ENCODE measurements at regions not wholly inside any gene's neighbourhood (a gene's known extent, or its start where the extent isn't known, plus 50 kb on each side); places are given as distances from the start of the nearest gene placed in this dataset.

DNA sequence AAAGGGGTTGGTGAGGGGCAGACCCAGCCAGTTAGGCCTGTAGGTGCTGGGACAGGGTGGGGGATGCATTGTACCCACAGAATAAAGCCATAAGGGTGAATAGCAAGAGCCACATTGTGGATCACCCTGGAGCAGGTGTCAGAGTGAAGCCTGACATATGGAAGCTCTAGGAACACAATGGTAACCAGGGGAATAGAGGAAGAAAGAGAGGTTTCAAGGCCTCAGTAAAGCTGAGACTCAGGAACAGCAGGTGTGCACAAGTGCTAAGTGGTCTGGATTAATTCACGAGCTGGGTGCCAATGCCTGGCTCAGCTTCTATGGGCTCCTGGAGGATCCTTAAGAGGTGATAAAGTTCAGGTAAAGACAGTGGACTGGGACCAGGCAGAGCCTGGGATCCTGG lies 323.7 kb upstream of the CTNNB1 start:
- TF ChIP-seq, protein P1, sequence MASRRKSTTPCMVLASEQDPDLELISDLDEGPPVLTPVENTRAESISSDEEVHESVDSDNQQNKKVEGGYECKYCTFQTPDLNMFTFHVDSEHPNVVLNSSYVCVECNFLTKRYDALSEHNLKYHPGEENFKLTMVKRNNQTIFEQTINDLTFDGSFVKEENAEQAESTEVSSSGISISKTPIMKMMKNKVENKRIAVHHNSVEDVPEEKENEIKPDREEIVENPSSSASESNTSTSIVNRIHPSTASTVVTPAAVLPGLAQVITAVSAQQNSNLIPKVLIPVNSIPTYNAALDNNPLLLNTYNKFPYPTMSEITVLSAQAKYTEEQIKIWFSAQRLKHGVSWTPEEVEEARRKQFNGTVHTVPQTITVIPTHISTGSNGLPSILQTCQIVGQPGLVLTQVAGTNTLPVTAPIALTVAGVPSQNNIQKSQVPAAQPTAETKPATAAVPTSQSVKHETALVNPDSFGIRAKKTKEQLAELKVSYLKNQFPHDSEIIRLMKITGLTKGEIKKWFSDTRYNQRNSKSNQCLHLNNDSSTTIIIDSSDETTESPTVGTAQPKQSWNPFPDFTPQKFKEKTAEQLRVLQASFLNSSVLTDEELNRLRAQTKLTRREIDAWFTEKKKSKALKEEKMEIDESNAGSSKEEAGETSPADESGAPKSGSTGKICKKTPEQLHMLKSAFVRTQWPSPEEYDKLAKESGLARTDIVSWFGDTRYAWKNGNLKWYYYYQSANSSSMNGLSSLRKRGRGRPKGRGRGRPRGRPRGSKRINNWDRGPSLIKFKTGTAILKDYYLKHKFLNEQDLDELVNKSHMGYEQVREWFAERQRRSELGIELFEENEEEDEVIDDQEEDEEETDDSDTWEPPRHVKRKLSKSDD (conservative IDR thresholded peaks at IDR 0.05; ENCODE audit: low read length) = no peak
- TF ChIP-seq, protein P2, sequence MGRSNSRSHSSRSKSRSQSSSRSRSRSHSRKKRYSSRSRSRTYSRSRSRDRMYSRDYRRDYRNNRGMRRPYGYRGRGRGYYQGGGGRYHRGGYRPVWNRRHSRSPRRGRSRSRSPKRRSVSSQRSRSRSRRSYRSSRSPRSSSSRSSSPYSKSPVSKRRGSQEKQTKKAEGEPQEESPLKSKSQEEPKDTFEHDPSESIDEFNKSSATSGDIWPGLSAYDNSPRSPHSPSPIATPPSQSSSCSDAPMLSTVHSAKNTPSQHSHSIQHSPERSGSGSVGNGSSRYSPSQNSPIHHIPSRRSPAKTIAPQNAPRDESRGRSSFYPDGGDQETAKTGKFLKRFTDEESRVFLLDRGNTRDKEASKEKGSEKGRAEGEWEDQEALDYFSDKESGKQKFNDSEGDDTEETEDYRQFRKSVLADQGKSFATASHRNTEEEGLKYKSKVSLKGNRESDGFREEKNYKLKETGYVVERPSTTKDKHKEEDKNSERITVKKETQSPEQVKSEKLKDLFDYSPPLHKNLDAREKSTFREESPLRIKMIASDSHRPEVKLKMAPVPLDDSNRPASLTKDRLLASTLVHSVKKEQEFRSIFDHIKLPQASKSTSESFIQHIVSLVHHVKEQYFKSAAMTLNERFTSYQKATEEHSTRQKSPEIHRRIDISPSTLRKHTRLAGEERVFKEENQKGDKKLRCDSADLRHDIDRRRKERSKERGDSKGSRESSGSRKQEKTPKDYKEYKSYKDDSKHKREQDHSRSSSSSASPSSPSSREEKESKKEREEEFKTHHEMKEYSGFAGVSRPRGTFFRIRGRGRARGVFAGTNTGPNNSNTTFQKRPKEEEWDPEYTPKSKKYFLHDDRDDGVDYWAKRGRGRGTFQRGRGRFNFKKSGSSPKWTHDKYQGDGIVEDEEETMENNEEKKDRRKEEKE (IDR thresholded peaks at IDR 0.05; ENCODE audit: borderline replicate concordance in 1 of 2, control insufficient read depth in 1 of 2, low read depth in 2 of 2, low read length in 1 of 2) = no peak
- TF ChIP-seq MEF2A (IDR thresholded peaks at IDR 0.05; ENCODE audit: control insufficient read depth, low read depth, low read length) (no peak), SAFB2 (IDR thresholded peaks at IDR 0.05; ENCODE audit: borderline replicate concordance, low read depth, low read length, severe bottlenecking) (no peak), ZNF232 (CRISPR knock-in tag; IDR thresholded peaks at IDR 0.05) (no peak), POLR2A (conservative IDR thresholded peaks at IDR 0.05) (no peak), ZNF444 (CRISPR knock-in tag; IDR thresholded peaks at IDR 0.05) (no peak)
- TF ChIP-seq, protein P3, sequence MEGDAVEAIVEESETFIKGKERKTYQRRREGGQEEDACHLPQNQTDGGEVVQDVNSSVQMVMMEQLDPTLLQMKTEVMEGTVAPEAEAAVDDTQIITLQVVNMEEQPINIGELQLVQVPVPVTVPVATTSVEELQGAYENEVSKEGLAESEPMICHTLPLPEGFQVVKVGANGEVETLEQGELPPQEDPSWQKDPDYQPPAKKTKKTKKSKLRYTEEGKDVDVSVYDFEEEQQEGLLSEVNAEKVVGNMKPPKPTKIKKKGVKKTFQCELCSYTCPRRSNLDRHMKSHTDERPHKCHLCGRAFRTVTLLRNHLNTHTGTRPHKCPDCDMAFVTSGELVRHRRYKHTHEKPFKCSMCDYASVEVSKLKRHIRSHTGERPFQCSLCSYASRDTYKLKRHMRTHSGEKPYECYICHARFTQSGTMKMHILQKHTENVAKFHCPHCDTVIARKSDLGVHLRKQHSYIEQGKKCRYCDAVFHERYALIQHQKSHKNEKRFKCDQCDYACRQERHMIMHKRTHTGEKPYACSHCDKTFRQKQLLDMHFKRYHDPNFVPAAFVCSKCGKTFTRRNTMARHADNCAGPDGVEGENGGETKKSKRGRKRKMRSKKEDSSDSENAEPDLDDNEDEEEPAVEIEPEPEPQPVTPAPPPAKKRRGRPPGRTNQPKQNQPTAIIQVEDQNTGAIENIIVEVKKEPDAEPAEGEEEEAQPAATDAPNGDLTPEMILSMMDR (IDR thresholded peaks at IDR 0.05 in 2 of 3, conservative IDR thresholded peaks at IDR 0.05 in 1 of 3; ENCODE audit: insufficient read depth in 2 of 3, low read depth in 1 of 3, low read length in 3 of 3) = no peak
- TF ChIP-seq, protein P4, sequence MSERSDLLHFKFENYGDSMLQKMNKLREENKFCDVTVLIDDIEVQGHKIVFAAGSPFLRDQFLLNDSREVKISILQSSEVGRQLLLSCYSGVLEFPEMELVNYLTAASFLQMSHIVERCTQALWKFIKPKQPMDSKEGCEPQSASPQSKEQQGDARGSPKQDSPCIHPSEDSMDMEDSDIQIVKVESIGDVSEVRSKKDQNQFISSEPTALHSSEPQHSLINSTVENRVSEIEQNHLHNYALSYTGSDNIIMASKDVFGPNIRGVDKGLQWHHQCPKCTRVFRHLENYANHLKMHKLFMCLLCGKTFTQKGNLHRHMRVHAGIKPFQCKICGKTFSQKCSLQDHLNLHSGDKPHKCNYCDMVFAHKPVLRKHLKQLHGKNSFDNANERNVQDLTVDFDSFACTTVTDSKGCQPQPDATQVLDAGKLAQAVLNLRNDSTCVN (CRISPR knock-in tag; IDR thresholded peaks at IDR 0.05) = no peak
- TF ChIP-seq, protein P5, sequence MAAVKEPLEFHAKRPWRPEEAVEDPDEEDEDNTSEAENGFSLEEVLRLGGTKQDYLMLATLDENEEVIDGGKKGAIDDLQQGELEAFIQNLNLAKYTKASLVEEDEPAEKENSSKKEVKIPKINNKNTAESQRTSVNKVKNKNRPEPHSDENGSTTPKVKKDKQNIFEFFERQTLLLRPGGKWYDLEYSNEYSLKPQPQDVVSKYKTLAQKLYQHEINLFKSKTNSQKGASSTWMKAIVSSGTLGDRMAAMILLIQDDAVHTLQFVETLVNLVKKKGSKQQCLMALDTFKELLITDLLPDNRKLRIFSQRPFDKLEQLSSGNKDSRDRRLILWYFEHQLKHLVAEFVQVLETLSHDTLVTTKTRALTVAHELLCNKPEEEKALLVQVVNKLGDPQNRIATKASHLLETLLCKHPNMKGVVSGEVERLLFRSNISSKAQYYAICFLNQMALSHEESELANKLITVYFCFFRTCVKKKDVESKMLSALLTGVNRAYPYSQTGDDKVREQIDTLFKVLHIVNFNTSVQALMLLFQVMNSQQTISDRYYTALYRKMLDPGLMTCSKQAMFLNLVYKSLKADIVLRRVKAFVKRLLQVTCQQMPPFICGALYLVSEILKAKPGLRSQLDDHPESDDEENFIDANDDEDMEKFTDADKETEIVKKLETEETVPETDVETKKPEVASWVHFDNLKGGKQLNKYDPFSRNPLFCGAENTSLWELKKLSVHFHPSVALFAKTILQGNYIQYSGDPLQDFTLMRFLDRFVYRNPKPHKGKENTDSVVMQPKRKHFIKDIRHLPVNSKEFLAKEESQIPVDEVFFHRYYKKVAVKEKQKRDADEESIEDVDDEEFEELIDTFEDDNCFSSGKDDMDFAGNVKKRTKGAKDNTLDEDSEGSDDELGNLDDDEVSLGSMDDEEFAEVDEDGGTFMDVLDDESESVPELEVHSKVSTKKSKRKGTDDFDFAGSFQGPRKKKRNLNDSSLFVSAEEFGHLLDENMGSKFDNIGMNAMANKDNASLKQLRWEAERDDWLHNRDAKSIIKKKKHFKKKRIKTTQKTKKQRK (IDR thresholded peaks at IDR 0.05; ENCODE audit: borderline replicate concordance, low read depth, low read length) = no peak
